ENCODE measurements at regions not wholly inside any gene's neighbourhood (a gene's known extent, or its start where the extent isn't known, plus 50 kb on each side); places are given as distances from the start of the nearest gene placed in this dataset.

DNA sequence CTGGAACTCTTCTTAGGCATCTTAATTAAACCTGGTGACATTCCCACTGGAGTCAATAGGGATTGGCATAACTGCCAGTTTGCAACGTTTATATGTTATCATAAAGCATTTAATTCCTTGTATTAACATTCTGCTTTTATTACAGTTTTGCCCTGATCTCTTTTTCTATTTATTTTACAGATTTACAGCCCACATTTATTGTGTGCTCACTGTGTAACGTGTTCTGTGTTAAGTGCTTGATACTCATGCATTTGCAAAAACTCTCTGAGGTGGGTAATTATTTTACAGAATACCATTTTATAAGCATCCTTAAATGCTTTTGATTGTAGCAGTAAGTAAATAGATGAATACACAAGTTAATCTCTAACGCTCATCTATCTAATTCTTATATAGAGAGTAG, 341.5 kb upstream of the FAR2 start:
- H3K4me3 ChIP-seq (ENCODE audit: low read length in 2 of 2): no peak overlapping the region
- H3K4me1 ChIP-seq (ENCODE audit: control insufficient read depth in 2 of 2, insufficient read depth in 2 of 2, low read length in 2 of 2): no peaks in the 10 kb centered on the region
- no peaks in the 10 kb centered on the region for H3K27me3 ChIP-seq (ENCODE audit: control insufficient read depth in 2 of 2, insufficient read depth in 2 of 2, low read length in 2 of 2)
- no peak overlapping the region for H3K27ac ChIP-seq (ENCODE audit: low read depth in 2 of 2, low read length in 2 of 2)
- H3K36me3 ChIP-seq (ENCODE audit: control insufficient read depth in 2 of 2, insufficient read depth in 2 of 2, low read length in 2 of 2): no peaks in the 10 kb centered on the region
- H3K9me3 ChIP-seq (ENCODE audit: control insufficient read depth in 2 of 2, low read length in 2 of 2): no peaks in the 10 kb centered on the region
- H3K9ac ChIP-seq (ENCODE audit: low read depth in 1 of 2, low read length in 2 of 2): no peak overlapping the region

DNA sequence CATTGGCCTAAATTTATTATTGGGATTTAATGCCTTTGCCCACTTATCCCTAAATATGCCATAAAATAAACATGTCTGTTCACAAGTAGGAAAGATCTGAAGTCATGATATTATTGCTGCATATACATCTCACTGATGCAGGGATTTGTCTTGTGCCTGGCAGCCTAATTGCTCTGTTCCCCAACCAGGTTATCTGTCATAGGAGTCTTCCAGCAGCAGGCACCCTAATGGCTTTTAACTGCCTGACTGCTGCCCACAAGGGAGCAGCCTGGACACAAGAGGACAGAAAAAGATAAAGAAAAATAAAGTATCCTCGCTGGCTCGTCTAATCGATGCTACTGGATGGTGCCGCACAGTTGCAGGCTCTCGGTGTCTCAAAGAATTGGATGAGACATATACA, 337.6 kb upstream of the FAR2 start:
- Histone ChIP-seq H3K9ac (ENCODE audit: low read depth in 1 of 2, low read length in 2 of 2) (no peak overlapping the region), H3K4me1 (ENCODE audit: control insufficient read depth in 2 of 2, insufficient read depth in 2 of 2, low read length in 2 of 2) (no peaks in the 10 kb centered on the region), H3K27me3 (ENCODE audit: control insufficient read depth in 2 of 2, insufficient read depth in 2 of 2, low read length in 2 of 2) (no peaks in the 10 kb centered on the region), H3K36me3 (ENCODE audit: control insufficient read depth in 2 of 2, insufficient read depth in 2 of 2, low read length in 2 of 2) (no peaks in the 10 kb centered on the region), H3K4me3 (ENCODE audit: low read length in 2 of 2) (no peak overlapping the region), H3K27ac (ENCODE audit: low read depth in 2 of 2, low read length in 2 of 2) (no peak overlapping the region), H3K9me3 (ENCODE audit: control insufficient read depth in 2 of 2, low read length in 2 of 2) (no peaks in the 10 kb centered on the region)

DNA sequence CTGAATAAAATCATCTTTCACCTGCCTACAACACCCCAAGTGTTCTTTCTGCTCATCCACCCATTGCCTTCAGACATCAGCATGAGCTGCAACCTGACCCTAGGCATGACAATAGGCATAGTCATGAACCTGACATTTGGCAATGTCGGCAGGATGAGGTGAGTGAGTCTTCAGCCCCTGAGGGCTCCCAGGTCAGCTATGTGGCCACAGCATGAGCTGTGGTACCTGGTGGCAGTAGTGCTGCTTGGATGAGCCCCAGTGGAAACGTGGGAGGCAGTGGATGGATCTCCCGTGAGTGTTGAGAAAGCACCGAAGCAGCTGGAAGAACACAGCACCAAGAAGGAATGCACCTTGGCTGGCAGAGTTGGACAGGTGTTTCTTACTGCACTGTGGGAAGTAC, 334.8 kb upstream of the FAR2 start:
- H3K4me3 ChIP-seq (ENCODE audit: low read length in 2 of 2): no peak overlapping the region
- no peaks in the 10 kb centered on the region for H3K36me3 ChIP-seq (ENCODE audit: control insufficient read depth in 2 of 2, insufficient read depth in 2 of 2, low read length in 2 of 2)
- no peaks in the 10 kb centered on the region for H3K4me1 ChIP-seq (ENCODE audit: control insufficient read depth in 2 of 2, insufficient read depth in 2 of 2, low read length in 2 of 2)
- no peaks in the 10 kb centered on the region for H3K9me3 ChIP-seq (ENCODE audit: control insufficient read depth in 2 of 2, low read length in 2 of 2)
- H3K27ac ChIP-seq (ENCODE audit: low read depth in 2 of 2, low read length in 2 of 2): no peak overlapping the region
- H3K27me3 ChIP-seq (ENCODE audit: control insufficient read depth in 2 of 2, insufficient read depth in 2 of 2, low read length in 2 of 2): no peaks in the 10 kb centered on the region
- H3K9ac ChIP-seq (ENCODE audit: low read depth in 1 of 2, low read length in 2 of 2): no peak overlapping the region

DNA sequence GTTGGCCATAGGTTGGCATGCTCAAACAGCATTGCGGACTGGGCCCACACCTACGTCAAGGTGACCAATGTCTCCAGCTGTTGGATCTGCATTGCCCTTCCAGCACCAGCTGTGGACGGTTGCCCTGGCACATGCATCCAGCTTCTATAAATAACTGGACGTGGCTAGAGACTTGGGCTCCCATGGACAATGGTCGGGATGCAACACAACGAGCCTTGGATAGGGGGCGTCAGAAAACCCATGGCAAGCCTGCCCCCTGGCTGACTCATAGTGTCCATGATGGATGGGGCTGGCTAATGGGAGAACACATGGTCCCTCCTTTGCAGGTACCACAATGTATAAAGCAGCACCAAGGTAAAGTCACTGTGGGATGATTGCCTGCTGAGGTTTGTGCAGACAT, 331.6 kb upstream of the FAR2 start:
- H3K9me3 ChIP-seq (ENCODE audit: control insufficient read depth in 2 of 2, low read length in 2 of 2): no peaks in the 10 kb centered on the region
- no peaks in the 10 kb centered on the region for H3K36me3 ChIP-seq (ENCODE audit: control insufficient read depth in 2 of 2, insufficient read depth in 2 of 2, low read length in 2 of 2)
- no peaks in the 10 kb centered on the region for H3K4me1 ChIP-seq (ENCODE audit: control insufficient read depth in 2 of 2, insufficient read depth in 2 of 2, low read length in 2 of 2)
- H3K27ac ChIP-seq (ENCODE audit: low read depth in 2 of 2, low read length in 2 of 2): no peak overlapping the region
- no peaks in the 10 kb centered on the region for H3K27me3 ChIP-seq (ENCODE audit: control insufficient read depth in 2 of 2, insufficient read depth in 2 of 2, low read length in 2 of 2)
- no peak overlapping the region for H3K9ac ChIP-seq (ENCODE audit: low read depth in 1 of 2, low read length in 2 of 2)
- H3K4me3 ChIP-seq (ENCODE audit: low read length in 2 of 2): no peak overlapping the region

DNA sequence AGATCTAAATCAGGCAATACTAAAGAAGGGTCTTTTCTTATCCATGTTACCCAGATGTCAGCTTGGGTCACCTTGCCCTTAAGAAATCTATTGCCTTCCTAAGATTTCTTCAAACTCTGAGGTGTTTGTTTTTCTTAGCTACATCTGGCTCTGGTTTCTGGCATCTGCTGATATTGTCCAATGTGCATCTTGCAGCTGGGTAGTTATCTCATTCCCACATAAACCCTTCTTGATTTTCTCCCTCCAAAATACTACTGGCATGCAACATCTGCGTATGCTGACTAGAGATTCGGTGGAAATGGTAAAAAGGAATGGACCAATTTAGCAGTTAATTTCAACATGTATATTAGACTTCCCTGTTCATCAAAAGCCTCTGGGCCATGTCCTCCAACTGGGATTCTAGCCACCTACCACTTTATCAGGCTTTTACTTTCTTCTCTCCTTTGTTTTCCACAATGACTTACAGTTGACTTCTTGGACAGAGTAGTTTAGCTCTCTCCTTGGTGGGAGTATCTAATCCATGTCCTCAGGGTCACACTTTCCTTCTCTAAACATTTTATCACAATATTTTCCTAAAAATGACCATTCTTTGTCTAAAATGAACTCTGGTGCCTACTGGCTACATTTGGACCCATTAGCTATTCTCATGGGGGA, 324.8 kb upstream of the FAR2 start:
- Histone ChIP-seq H3K36me3 (ENCODE audit: control insufficient read depth in 2 of 2, insufficient read depth in 2 of 2, low read length in 2 of 2) (no peaks in the 10 kb centered on the region), H3K27ac (ENCODE audit: low read depth in 2 of 2, low read length in 2 of 2) (no peak overlapping the region), H3K9me3 (ENCODE audit: control insufficient read depth in 2 of 2, low read length in 2 of 2) (no peaks in the 10 kb centered on the region), H3K27me3 (ENCODE audit: control insufficient read depth in 2 of 2, insufficient read depth in 2 of 2, low read length in 2 of 2) (no peaks in the 10 kb centered on the region), H3K9ac (ENCODE audit: low read depth in 1 of 2, low read length in 2 of 2) (no peak overlapping the region), H3K4me1 (ENCODE audit: control insufficient read depth in 2 of 2, insufficient read depth in 2 of 2, low read length in 2 of 2) (no peaks in the 10 kb centered on the region), H3K4me3 (ENCODE audit: low read length in 2 of 2) (no peak overlapping the region)

DNA sequence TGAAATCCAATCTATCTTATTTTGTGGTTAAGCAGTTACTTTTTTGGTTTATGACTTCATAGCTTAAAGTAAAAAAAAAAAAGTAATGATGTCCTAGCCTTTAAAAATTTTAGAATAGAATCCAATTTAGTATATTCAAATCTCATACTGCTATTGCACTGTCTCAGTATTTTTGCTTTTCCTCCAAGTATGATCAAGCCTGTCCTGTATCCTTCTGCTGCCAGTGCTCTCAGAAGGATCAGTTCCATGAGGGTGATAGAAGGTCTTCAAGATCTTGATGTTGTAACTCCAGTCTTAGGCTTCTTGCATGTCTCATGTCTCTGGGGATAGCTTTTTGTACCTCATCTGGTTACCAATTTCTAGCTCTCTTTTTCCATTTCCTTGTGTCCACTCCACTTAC, 324.2 kb upstream of the FAR2 start:
- Histone ChIP-seq H3K9me3 (ENCODE audit: control insufficient read depth in 2 of 2, low read length in 2 of 2) (no peaks in the 10 kb centered on the region), H3K4me3 (ENCODE audit: low read length in 2 of 2) (no peak overlapping the region), H3K4me1 (ENCODE audit: control insufficient read depth in 2 of 2, insufficient read depth in 2 of 2, low read length in 2 of 2) (no peaks in the 10 kb centered on the region), H3K27me3 (ENCODE audit: control insufficient read depth in 2 of 2, insufficient read depth in 2 of 2, low read length in 2 of 2) (no peaks in the 10 kb centered on the region), H3K36me3 (ENCODE audit: control insufficient read depth in 2 of 2, insufficient read depth in 2 of 2, low read length in 2 of 2) (no peaks in the 10 kb centered on the region), H3K9ac (ENCODE audit: low read depth in 1 of 2, low read length in 2 of 2) (no peak overlapping the region), H3K27ac (ENCODE audit: low read depth in 2 of 2, low read length in 2 of 2) (no peak overlapping the region)

DNA sequence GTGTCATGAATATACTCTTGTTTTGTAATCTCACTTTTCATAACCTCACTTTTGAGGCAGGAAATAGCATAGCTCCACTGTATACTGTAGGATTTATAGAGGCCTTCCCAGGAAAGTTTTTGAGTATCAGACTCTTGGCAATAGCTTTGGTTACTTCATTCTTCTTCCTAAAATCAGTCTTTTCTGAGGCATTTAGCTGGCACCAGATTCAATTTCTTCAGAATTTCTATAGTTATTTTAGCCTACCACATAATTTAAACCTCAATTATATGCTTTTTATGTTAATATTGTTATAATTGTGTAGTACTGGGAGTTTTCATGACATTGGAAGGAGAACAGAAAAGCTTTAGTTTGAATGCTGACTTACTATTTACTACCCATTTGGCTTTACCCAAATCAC, 322.3 kb upstream of the FAR2 start:
- H3K27ac ChIP-seq (ENCODE audit: low read depth in 2 of 2, low read length in 2 of 2): no peak overlapping the region
- no peaks in the 10 kb centered on the region for H3K9me3 ChIP-seq (ENCODE audit: control insufficient read depth in 2 of 2, low read length in 2 of 2)
- H3K9ac ChIP-seq (ENCODE audit: low read depth in 1 of 2, low read length in 2 of 2): no peak overlapping the region

DNA sequence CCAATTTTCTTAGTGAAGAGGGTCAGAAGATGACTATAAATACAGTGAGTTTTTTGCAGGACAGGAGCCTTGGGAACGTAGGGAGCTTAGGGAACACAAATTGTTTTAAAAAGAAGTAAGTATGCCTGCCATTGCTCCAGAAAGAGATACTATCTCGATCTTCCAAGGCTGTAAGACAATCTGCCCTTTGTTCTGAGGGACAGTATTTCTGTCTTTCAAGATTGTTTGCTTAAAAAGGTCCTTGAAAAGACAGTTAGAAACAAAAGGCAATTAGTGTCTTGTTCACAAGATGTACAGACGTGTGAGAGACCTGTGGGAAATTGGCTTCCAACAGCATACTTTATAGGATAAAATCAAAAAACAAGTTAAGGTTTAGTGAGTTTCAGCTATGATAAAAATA, 321.2 kb upstream of the FAR2 start:
- Histone ChIP-seq H3K27me3 (ENCODE audit: control insufficient read depth in 2 of 2, insufficient read depth in 2 of 2, low read length in 2 of 2) (no peaks in the 10 kb centered on the region), H3K9ac (ENCODE audit: low read depth in 1 of 2, low read length in 2 of 2) (no peak overlapping the region), H3K4me1 (ENCODE audit: control insufficient read depth in 2 of 2, insufficient read depth in 2 of 2, low read length in 2 of 2) (no peaks in the 10 kb centered on the region), H3K9me3 (ENCODE audit: control insufficient read depth in 2 of 2, low read length in 2 of 2) (no peaks in the 10 kb centered on the region), H3K4me3 (ENCODE audit: low read length in 2 of 2) (no peak overlapping the region), H3K36me3 (ENCODE audit: control insufficient read depth in 2 of 2, insufficient read depth in 2 of 2, low read length in 2 of 2) (no peaks in the 10 kb centered on the region), H3K27ac (ENCODE audit: low read depth in 2 of 2, low read length in 2 of 2) (no peak overlapping the region)

More for the DNA sequence above, 322.3 kb upstream of the FAR2 start:
- Histone ChIP-seq H3K27me3 (ENCODE audit: control insufficient read depth in 2 of 2, insufficient read depth in 2 of 2, low read length in 2 of 2) (no peaks in the 10 kb centered on the region), H3K4me3 (ENCODE audit: low read length in 2 of 2) (no peak overlapping the region), H3K4me1 (ENCODE audit: control insufficient read depth in 2 of 2, insufficient read depth in 2 of 2, low read length in 2 of 2) (no peaks in the 10 kb centered on the region), H3K36me3 (ENCODE audit: control insufficient read depth in 2 of 2, insufficient read depth in 2 of 2, low read length in 2 of 2) (no peaks in the 10 kb centered on the region)

DNA sequence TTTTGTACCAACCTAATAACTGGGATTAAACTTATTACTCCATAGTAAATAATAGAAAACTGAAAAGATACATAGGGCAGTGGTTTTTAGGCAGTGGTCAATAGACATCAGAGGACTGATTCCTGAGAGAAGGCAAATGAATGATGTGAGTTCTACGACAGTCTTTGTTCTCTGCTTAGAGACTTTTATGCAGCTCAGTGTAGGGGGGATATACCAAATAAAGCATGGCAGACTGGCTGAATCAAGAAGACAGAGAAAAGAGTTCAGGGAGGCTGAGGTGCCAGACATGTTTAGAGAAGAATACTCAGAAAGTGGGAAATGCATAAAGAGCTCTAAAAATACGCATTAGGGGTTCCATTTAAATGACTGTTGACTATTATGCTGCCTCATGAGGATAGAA, 320.8 kb upstream of the FAR2 start:
- no peaks in the 10 kb centered on the region for H3K36me3 ChIP-seq (ENCODE audit: control insufficient read depth in 2 of 2, insufficient read depth in 2 of 2, low read length in 2 of 2)

DNA sequence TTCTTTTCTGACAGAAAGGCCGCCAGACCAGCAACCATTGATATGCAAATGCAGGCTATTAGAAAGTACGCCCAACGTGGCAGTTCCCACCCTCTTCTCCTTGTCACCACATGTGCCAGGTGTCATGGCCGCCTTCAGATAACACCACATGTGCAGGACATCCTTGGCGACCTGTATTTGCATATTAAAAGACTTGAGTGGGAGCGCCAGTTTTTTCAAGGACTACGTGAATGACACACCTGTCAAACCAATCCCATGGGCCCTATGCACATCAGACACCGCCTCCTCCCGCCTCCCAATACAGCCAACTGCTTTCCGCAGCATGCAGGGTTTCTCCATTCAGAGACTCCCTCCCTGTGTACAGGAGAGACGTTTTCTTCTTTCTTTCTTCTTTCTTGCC, 318.6 kb upstream of the FAR2 start:
- Histone ChIP-seq H3K27me3 (ENCODE audit: control insufficient read depth in 2 of 2, insufficient read depth in 2 of 2, low read length in 2 of 2) (no peaks in the 10 kb centered on the region), H3K9ac (ENCODE audit: low read depth in 1 of 2, low read length in 2 of 2) (no peak overlapping the region), H3K9me3 (ENCODE audit: control insufficient read depth in 2 of 2, low read length in 2 of 2) (no peaks in the 10 kb centered on the region), H3K27ac (ENCODE audit: low read depth in 2 of 2, low read length in 2 of 2) (no peak overlapping the region), H3K4me1 (ENCODE audit: control insufficient read depth in 2 of 2, insufficient read depth in 2 of 2, low read length in 2 of 2) (no peaks in the 10 kb centered on the region), H3K4me3 (ENCODE audit: low read length in 2 of 2) (no peak overlapping the region), H3K36me3 (ENCODE audit: control insufficient read depth in 2 of 2, insufficient read depth in 2 of 2, low read length in 2 of 2) (no peaks in the 10 kb centered on the region)

More for the DNA sequence above, 320.8 kb upstream of the FAR2 start:
- no peak overlapping the region for H3K27ac ChIP-seq (ENCODE audit: low read depth in 2 of 2, low read length in 2 of 2)
- no peaks in the 10 kb centered on the region for H3K27me3 ChIP-seq (ENCODE audit: control insufficient read depth in 2 of 2, insufficient read depth in 2 of 2, low read length in 2 of 2)
- H3K9ac ChIP-seq (ENCODE audit: low read depth in 1 of 2, low read length in 2 of 2): no peak overlapping the region
- H3K4me1 ChIP-seq (ENCODE audit: control insufficient read depth in 2 of 2, insufficient read depth in 2 of 2, low read length in 2 of 2): no peaks in the 10 kb centered on the region
- no peaks in the 10 kb centered on the region for H3K9me3 ChIP-seq (ENCODE audit: control insufficient read depth in 2 of 2, low read length in 2 of 2)
- H3K4me3 ChIP-seq (ENCODE audit: low read length in 2 of 2): no peak overlapping the region

DNA sequence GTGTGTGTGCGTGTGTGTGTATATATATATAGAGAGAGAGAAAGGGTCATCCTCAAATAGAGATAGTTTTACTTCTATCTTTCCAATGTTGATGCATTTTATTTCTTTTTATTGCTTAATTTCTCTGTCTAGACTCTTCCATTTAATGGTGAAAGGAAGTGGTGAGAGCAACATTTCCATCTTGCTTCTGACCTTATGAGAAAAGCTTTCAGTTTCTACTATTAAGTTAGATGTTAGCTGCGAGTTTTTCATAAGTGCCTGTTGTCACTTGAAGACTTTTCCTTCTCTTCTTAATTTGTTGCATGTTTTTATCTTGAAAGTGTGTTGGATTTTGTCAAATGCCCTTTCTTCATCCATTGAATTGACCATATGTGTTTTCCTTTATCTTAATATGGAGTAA, 304.4 kb upstream of the FAR2 start:
- H3K9ac ChIP-seq (ENCODE audit: low read depth in 1 of 2, low read length in 2 of 2): no peak overlapping the region
- H3K27ac ChIP-seq (ENCODE audit: low read depth in 2 of 2, low read length in 2 of 2): no peak overlapping the region
- H3K27me3 ChIP-seq (ENCODE audit: control insufficient read depth in 2 of 2, insufficient read depth in 2 of 2, low read length in 2 of 2): no peaks in the 10 kb centered on the region
- no peak overlapping the region for H3K4me3 ChIP-seq (ENCODE audit: low read length in 2 of 2)
- no peaks in the 10 kb centered on the region for H3K4me1 ChIP-seq (ENCODE audit: control insufficient read depth in 2 of 2, insufficient read depth in 2 of 2, low read length in 2 of 2)
- H3K36me3 ChIP-seq (ENCODE audit: control insufficient read depth in 2 of 2, insufficient read depth in 2 of 2, low read length in 2 of 2): no peaks in the 10 kb centered on the region
- H3K9me3 ChIP-seq (ENCODE audit: control insufficient read depth in 2 of 2, low read length in 2 of 2): no peaks in the 10 kb centered on the region
